NCI-H1694 treated with DMSO at 0.1 percent for 48 hours (cell line): ENCODE measurements at regions not wholly inside any gene's neighbourhood (a gene's known extent, or its start where the extent isn't known, plus 50 kb on each side); places are given as distances from the start of the nearest gene placed in this dataset.

Experiments used
- DNase-seq: peaks from one replicate; lab custom pipeline; 2025; lab: John Stamatoyannopoulos, UW

DNA sequence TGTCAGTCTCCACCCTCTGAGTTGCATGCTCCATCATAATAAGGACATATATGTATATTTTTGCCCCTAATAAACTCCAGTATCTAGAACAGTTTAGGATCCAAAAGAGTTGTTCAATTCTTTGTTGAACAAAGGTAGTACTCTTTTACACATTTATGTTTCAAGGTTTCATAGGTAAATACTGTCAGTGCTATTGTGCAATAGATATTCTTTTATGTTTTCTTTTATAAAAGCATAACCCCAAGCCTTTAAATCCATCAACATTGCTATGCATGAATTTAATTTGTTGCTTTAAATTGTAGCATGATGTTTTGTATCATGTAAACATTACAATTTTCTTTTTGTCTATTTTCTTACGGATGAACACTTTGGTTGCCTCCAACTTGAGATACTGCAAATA lies 469.7 kb upstream of the COBL start:
- DNase-seq, result no peak

DNA sequence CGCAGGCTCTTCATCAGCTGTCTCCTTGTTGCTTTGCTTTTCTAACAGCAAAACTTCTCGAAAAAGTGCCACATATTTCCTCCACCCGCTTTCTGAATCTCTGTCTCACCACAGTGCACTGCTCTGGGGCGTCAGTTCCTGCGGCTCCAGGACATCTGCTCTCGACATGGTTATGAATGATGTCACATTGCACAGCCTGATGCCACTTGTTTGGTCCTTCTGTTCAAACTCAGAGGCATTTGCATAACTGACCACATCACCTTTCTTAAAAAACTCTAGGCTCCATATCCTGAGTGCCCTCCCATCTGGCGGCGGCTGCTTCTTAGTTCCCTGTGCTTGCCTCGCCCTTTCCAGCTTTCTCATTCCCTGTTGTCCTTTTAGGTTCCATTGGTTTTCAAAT lies 469.3 kb upstream of the COBL start:
- no peak for DNase-seq

GRCh38 chr7:51785171-51785570 lies 468.6 kb upstream of the COBL start:
- DNase-seq, result no peak

DNA sequence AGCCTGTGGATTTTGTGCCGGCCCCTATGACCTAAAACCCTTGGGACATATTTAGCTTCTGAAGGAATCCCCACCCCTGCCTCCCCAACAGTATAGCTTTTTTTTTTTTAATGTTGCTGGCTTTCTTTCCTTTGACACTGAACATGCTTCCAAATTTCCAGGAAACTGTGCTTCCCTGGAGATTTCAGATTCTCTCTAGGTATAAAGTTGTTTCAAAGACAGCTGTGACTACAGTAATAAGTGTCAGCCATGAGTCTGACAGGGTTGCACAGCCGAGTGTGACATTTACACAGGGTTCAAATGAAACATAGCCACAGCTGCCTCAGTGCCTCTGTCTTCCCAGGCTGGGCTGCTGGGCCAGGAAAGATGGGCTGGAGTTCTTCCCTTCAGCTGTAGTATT lies 466.6 kb upstream of the COBL start:
- no peak for DNase-seq

GRCh38 chr7:51778121-51778520 lies 461.5 kb upstream of the COBL start:
- no peak for DNase-seq

- DNase-seq, result no peak
Observed at GRCh38 chr7:51774178-51774577, 457.6 kb upstream of the COBL start.

DNA sequence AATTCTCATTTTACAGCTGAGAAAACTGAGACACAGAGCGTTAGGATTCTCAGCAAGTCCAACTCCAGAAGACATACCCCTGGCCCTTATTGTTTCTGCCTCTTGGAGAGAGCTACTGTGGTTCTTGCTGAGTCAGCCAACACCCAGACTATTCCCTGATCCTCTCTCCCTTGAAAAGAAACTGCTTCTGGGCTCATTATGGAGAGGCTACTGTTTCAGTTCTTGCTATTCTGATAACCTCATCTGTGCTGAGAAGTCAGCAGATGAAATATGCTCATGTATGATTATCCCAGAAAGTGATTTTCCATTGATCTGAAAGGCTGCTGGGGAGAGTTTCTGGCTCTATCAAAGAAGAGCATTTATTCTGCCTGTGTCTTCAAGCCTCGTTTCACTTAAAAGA lies 455.6 kb upstream of the COBL start:
- no peak for DNase-seq

- DNase-seq, result no peak
Observed at GRCh38 chr7:51764976-51765375, 448.4 kb upstream of the COBL start.

- DNase-seq, result no peak
Observed at GRCh38 chr7:51759985-51760384, 443.4 kb upstream of the COBL start.

DNA sequence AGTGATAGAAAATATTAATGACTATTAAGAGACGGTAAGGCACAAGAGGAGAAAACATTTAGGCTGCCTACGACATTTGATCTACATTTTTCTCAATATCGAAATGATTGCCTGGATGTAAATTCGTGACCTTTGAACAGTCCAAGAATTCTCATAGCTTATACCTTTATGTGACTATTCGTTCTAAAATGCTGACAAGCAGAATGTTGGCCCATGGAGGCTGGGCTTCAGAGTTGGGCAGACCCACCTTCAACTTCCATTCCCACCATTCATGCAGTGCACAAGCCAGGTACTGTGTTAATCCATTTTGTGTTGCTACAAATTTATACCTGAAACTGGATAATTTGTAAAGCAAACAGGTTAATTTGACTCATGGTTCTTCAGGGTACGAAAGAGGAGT lies 441.4 kb upstream of the COBL start:
- no peak for DNase-seq

GRCh38 chr7:51732951-51733350 lies 416.3 kb upstream of the COBL start:
- no peak for DNase-seq

DNA sequence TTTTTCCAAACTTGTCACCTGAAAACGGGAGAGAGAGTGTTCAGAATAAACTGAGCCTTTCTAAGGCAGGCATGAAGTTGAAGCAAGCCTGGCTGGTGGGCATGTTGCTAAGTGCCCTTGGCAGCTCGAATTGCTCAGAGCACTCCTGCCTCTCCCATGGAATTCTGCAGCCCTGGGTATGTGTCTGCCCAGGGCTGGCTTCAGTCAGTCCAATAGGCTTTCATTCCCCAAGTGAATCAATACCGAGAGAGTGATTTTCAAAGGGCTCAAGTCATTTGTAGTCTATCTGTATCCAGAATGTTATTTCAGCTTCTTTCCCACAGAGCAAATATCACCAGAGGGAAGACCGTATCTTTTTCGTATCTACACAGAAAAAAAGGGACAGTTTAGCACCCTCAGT lies 415.5 kb upstream of the COBL start:
- no peak for DNase-seq

DNA sequence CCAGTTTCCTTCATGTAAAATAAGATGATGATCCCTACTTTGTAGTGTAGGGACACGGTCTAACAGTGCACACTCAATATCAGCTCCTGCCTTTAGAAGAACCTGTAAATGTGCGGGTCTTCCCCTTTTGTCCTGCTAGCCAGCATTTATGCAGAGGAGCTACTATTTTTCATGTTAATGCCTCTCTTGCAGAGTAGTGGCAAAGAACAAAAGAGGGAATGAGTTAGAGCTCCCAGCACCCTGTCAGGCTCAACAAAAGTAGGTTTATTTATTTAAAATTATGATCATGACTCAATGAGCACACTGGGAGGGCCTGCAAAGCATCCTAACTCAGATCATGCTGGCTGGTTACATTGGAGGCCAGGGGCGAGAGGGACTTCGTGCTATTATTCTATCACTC lies 414.5 kb upstream of the COBL start:
- no peak for DNase-seq

GRCh38 chr7:51727441-51727840 lies 410.8 kb upstream of the COBL start:
- DNase-seq, result no peak

DNA sequence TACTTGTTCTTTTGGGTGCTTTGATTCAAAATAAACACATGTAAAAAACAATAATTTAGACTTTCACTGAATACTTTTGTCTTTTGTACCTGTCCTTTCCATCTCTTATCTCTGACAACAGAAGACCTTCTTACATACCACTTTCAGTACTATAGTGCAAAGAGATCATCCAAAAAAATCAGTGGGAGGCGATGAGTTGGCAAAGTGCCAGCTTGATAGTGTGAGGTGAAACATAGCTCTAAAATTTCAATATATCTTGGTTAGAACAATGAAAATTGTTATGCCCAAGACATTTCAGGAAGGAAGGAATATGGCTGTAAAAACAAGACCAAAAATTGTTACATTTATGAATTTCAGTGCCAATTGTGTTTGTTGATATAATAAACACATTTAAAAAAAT lies 390.2 kb upstream of the COBL start:
- no peak for DNase-seq

- no peak for DNase-seq
Observed at GRCh38 chr7:51705701-51706100, 389.1 kb upstream of the COBL start.

DNA sequence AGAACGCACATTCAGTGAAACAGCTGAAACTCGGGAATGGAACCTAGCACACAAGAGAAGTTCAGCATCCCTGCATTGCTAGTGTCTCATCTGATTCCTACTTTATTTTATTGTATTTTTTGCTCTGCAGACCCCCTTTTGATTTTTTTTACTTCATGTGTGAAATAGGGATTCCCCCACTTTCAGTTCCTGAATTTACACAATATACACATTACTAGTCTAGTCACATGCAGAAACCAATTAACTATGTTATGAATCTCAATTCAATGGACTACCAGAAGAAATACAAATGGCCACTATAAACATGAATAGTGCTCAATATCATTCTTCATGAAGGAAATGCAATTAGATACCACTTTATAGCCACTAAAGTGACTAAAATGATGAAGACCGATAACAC lies 386.1 kb upstream of the COBL start:
- DNase-seq, result no peak

- DNase-seq, result no peak
Observed at GRCh38 chr7:51701935-51702334, 385.3 kb upstream of the COBL start.

- DNase-seq, result no peak
Observed at GRCh38 chr7:51700593-51701215, 384.1 kb upstream of the COBL start.

DNA sequence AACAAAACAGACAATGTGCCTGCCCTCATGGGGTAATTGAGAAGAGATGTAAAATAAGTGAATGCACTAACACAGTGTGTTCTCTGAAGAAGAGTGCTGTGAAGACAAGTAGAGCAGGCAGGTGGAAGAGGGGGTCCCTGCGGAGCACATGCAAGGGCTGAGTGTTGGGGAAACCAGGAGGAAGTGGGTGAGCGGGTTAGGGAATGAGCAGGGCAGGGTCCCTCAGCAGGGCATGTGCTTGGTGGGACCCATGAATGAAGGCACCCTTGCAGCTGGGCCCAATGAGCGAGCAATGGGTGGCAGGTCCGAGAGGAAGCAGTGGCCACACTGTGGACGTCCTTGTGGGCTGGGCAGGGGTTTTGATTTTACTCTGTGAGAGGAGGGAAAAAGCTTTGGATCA lies 376.6 kb upstream of the COBL start:
- no peak for DNase-seq

DNA sequence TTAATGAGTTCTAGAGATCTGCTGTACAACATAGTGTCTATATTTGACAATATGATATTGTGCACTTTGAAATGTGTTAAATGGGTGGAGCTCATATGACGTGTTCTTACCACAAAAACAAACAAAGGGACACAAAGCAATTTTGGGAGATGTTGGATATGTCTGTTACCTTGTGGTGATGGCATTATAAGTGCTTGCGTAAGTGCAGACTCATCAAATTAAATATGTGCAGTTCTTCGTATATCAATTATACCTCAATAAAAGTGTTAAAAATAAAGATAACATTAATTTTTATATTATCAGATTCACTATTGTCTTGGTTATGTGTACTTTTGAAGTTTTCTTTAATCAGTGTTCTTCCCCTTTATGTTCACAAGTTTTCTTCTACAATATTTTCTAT lies 372.9 kb upstream of the COBL start:
- no peak for DNase-seq

- no peak for DNase-seq
Observed at GRCh38 chr7:51685794-51686193, 369.2 kb upstream of the COBL start.

- DNase-seq, result no peak
Observed at GRCh38 chr7:51680594-51681399, 364.2 kb upstream of the COBL start.

- no peak for DNase-seq
Observed at GRCh38 chr7:51679358-51679757, 362.7 kb upstream of the COBL start.
